SIG-M5 treated with dmso at 0.1 percent for 504 hours (cell line): ENCODE measurements at regions not wholly inside any gene's neighbourhood (a gene's known extent, or its start where the extent isn't known, plus 50 kb on each side); places are given as distances from the start of the nearest gene placed in this dataset.

ENCODE experiments used
- DNase-seq: peaks from one replicate; lab custom pipeline; 2025; ENCODE audit not compliant: unreplicated experiment; lab: John Stamatoyannopoulos, UW

DNA sequence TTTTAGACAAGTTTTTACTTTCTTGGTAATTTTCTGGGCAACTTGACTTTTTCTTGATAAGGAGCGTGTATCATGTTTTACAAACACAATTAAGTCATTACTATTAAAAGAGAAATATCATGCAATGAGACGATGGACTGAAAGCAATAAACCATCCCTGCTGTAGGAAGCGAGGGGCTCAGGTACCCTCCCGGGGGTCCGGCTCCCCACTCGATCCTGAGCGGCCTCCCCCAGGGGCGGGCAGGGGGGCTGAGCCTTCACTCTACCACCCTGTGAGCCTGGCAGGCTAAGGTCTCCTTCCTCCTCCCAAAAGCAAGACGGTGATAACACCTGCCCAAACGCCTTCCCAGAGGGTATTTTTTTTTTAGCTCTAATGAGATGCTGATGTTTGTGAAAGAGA is 51.8 kb upstream of the ADGRA1 start:
- no peak for DNase-seq

DNA sequence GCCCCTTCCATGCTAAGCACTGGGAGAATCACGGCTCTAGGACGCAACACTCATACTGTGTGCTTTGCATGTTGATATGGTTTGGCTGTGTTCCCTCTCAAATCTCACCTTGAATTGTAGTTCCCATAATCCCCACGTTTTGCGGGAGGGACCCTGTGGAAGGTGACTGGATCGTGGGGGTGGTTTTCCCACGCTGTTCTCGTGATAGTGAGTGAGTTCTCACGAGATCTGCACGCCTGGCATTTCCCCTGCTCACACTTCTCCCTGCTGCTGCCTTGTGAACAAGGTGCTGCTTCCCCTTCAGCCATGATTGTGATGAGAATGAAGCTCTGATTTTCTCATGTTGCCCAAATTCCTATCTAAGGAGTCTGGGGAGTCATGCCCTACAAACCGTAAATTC is 53.0 kb upstream of the ADGRA1 start:
- DNase-seq: no peak

DNA sequence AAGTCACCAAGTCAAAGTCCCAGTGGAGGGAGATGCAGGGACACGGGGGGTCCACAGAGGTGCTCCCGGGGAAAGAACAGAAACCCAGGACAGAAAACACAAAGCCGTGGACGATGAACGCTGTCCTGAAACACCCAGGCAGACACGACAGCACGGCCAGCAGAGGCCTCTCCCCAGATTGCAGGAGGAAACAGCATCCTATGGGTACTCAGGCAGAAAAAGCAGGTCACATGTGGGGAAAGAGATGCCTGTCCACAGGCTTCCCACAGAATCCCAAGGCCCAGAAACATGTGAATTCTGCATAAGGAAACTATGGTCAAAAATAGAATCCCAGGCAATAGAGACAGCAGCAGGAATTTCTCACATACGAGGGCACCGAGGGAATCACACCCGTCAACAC is 53.6 kb upstream of the ADGRA1 start:
- DNase-seq: no peak

DNA sequence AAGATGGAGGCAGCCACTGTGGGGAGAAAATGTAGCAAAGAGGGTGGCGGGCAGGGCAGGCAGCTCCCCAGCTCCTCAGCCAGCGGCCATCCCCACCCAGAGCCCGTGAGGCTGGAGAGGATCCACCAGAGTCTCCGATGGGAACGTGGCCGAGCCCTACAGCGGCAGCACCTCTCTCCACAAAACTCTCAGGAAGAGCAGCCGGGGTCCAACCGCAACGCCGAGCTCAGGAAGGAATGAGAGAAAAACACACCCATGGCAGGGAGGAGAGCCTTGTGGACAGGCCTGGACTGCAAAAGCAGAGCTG is 54.0 kb upstream of the ADGRA1 start:
- no peak for DNase-seq

DNA sequence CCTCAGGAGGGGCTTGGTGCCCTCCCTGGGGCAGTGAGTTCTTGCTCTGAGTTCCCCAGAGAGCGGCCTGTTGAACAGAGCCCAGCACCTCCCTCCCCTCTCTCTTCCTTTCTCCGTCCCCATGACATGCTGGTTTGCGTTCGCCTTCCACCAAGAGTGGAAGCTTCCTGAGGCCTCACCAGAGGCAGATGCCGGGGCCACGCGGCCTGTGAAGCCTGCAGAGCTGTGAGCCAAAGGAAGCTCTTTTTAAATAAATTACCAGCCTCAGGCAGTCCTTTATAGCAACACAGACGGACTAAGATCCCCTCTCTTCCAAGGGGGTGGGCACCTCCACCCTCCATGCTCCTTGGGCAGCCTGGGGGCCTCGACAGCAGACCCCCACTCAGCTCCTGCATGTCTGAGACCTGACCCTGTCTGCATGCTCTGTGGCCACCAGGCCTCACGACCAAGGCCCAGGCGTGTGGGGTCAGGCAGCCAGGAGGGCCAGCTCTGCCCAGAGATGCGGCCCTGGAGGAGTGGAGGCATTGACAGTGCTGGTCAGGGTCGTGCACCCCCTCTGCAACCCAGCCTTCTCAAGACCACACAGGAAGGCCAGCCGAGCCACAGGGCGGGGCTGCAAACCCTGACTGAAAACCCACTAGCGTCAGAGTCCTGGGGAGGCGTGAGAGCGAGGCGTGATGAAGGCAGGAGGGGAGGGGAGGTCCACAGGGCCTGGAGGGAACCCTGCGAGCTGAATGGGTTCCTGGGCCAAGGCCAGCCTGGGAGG is 54.6 kb upstream of the ADGRA1 start:
- no peak for DNase-seq

DNA sequence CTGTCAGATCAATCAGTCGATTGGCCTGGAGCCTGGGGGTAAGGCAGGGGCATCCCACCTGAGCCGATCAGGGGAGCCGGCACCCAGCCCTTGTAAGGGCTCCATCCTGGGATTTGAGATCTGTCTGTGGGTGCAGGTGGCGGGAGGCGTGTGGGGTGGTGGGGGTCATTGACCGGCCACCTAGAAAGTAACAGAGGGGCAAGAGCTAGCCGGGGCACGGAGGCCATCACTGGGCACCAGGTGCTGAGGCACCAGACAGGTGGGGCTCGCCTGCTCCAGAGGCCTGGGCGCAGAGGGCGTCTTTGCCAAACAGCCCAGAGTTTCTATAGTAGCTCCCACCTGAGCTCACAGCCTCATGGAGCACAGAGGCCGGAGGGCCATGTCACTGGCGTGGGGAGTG is 55.5 kb upstream of the ADGRA1 start:
- no peak for DNase-seq

DNA sequence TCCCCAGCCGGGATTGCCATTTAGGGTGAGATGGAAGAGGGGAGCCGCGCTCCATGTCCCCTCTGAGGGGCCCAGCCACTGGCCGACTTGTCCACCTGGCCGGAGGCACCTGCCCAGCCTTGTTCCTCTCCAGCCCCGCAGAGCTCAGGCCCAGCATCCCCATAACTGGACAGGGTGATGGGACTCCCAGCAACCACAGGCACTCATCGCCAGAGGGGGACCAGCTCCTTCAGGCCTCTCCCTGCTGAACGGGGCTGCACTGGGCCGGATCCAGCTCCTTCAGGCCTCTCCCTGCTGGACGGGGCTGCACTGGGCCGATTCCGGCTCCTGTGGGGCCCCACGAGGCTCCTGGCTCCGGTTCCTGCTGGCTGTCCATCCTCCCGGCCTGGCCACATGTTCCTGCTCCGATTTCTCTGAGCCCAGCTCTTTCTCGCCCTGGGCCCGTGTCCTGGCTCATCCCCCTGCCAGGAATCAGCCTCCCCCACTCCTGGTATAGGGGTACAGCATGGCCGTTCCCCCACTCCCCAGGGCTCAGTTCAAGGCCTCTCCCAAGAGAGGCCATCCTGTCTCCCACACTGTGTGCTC is 56.1 kb upstream of the ADGRA1 start:
- no peak for DNase-seq

DNA sequence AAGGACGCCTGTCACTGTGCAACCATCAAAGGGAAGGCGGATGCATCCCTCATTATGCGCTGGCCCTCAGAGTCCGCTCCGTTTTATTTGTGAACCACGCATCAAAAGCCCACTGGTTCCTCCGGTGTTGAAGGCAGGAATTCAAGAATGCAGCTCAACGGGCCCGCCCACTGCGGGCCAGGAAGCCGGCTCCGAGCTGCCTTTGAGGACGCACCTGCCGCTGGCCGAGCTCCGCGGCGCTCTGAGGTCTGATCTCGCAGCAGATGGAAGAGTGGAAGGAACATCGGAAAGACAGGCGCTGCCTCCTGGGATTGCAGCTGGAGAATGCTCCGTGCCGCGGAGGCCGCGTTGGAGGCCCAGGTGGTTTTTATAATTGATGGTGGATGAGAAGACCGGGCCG is 56.9 kb upstream of the ADGRA1 start:
- DNase-seq: no peak

DNA sequence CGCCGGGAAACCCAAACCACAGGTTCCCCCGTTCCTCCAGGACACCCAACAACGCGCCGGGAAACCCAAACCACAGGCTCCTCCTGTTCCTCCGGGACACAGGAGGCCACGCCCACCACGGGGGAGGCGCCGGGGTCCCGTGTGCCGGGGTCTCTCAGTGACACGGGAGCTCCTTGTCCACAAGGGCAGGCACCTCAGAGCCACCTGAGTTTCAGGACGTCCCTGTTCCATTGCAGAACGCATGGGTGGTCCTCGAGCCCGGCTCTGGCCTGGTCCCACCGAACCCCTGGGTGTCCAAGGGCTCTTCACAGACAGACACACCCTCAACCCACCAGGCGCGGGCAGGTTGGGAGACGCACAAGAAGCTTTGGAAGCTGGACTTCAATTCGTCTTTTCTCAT is 57.6 kb upstream of the ADGRA1 start:
- no peak for DNase-seq

DNA sequence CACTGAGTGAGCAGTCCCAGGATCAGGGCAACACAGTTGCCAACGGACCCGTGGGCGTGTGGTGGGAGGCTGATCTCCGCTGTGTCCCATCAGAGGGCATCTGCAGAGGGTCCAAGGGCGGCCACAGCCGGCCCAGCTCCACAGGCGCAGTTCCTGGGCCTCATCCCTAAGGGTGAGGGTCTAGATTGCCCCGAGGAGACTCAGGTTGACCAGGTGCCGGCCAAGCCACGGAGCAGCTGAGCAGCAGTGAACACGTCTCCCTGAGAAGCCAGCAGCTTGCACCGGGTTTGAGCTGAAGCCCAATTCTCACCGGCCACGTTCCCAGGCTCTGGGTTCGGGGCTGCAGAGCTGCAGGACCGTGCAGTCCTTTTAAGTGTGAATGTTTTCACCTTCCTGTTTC is 58.8 kb upstream of the ADGRA1 start:
- no peak for DNase-seq

DNA sequence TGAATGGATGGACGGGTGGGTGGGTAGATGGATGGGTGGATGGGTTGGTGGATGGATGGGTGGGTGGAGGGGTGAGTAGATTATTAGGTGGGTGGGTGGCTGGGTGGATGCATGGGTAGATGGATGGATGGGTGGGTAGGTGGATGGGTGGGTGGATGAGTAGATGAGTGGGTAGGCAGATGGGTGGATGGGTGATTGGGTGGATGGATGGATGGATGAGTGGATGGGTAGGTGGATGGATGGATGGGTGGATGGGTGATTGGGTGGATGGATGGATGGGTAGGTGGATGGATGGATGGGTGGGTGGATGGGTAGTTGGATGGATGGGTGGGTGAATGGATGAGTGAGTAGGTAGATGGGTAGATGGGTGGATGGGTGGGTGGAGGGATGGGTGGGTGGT is 59.6 kb upstream of the ADGRA1 start:
- DNase-seq: no peak

DNA sequence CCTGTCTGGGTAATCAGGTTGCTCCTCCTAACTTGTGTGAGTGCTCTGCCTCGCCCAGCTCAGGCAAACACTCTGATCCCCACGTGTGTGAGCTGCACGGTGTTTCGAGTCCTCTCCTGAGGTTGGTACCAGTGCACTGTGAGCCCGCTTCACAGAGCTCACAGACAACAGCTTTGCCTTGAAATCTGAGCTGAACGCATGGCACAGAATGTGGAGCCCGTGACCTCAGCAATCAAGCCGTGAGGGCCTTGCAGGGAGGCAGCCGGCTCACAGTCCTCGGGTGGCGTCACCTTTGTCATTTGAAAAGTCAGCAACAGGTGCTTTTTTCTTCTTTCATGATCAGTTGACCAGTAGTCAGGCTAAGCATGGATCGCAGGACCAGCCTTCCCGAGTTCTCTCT is 60.2 kb upstream of the ADGRA1 start:
- no peak for DNase-seq

DNA sequence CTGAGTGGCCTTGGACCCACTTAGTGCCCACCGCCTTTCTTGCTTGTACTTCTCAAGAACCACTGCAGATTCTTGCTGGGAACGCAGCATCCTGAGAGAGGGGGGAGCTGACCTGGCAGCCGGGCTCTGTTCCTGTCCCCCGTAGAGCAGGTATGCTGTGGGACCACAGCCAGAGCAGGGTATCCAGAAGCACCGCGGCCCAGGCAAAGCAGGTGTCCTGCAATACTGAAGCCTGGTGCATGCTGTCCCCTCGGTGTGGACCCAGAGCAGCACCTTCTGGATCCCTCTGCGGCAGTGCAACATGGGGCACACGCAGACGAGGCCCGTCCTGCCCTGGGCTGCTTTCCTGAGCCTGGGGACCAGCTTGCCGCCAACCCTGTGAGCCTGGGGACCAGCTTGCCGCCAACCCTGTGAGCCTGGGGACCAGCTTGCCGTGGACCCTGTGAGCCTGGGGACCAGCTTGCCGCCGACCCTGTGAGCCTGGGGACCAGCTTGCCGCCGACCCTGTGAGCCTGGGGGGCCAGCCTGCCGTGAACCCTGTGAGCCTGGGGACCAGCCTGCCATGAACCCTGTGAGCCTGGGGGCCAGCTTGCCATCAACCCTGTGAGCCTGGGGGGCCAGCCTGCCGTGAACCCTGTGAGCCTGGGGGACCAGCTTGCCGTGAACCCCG is 60.9 kb upstream of the ADGRA1 start:
- DNase-seq: no peak

DNA sequence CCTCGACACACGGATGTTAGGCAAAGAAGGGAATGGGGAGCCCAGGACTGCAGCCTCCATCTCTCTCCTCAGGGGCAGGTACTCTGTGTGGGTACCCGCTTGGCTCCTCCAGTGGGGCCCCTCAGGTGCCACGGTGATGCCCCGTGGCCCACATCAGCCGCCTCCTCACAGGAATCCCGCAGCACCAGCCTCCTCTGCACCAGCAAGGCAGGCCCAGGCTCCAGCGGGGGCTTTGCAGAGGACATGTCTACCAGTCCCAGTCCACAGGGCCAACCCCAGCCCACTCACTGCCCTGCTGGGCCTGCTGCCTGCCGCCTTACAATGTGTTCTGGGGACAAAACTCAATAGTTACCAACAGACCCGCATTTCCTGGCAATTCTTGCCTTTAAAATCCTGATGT is 61.6 kb upstream of the ADGRA1 start:
- DNase-seq: no peak

DNA sequence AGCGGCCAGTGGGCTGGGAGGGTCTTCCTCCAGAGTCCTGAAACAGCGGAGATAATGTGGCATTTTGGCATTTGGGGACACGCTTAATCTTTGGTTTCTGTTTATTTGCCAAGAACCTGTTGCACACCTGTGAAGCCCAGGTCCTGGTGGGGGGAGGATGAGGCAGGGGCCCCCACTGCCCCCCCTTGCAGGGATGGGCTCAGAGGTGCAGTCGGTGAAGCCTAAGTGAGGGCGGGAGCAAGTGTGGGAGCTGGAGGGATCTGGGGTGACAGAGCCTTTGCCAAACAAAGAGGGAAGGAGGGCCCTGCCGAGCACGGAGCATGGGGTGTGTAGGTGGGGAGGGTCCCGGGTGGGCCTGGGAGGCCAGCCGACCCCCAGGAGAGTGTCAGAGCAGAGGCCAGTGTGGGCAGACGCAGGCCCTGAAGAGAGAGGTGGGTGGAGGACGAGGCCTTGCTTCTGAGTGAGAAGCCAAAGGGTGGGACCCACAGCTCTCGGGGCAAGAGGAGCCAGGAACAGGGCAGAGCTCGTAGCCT is 62.1 kb upstream of the ADGRA1 start:
- no peak for DNase-seq

DNA sequence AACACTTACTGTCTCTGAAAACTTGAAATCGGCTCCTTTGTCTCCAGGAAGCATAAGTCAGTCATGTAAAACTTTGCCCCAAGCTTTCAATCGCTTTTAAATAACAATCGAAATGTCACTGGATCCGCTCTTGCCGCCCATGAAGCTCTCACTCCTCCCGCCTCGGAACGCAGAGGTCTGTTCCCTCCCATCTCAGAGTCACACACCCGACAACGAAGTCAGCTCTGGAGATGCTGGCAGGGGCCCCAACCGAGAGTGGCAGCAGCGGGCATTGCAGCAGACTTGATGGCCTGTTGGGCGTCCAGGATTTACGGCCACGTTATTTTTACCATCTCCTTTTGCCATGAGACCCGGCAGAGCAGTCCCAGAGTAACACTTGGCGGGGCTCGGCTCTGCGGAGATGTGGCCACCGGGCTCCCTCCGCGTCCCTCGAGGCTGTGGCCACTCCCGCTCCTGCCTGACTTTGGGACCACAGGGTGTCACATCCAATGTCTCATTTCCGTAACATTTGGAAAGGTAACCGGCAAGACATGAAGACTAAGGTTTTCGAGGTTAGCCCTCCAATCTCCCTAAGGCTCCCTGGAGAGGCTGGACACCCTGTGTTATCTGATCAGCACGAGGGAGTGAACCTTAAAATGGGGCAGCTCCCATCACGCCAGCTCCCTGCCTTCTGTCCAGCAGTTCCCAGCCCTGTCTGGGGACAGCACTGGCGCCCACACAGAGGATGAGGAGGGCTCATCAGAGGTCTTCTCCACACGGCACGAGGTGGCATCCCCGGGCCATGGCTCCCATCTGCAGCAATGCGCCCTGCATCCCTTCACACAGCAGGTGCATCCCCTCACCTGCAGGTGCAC is 62.8 kb upstream of the ADGRA1 start:
- DNase-seq: no peak

DNA sequence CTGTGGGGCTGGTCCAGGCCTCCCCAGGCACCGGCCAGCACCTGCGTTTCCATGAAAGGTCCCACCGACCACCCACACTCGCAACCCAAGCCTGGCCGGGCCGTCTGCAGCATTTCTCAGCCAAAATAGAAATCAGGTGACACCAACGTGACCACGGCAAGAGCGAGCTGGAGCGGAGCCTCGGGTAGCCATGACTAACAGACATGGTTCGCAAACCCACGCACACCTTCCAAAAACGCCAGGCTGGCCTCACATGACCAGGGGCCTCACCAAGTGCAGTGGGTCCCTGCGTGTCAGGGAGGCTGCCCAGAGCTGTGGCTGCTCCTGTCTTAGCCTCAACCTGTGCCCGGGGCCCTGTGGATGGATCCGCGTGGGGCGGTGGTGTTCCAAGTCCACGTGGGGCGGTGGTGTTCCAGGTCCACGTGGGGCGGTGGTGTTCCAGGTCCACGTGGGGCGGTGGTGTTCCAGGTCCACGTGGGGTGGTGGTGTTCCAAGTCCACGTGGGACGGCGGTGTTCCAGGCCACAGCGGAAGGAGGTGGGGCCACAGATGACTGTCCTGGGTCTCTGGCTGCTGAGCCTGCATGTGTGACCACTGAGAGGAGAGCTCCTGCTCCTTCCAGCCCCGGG is 64.4 kb upstream of the ADGRA1 start:
- DNase-seq: no peak

DNA sequence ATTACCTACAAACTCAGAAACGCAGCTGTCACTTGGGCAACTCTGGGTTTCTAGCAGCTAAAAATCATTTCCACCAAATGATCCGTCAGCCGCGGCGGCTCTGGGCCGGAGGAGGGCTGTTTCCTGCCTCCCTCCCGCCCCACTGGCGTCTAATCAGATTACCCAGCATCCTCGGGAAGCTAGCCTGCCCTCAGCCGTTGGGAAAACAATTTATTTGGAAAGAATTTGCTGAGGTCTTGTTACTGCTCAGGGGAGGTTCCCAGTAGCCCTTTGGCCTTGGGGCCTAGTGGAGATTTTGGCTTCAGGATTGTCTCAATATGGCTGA is 65.0 kb upstream of the ADGRA1 start:
- DNase-seq: no peak

DNA sequence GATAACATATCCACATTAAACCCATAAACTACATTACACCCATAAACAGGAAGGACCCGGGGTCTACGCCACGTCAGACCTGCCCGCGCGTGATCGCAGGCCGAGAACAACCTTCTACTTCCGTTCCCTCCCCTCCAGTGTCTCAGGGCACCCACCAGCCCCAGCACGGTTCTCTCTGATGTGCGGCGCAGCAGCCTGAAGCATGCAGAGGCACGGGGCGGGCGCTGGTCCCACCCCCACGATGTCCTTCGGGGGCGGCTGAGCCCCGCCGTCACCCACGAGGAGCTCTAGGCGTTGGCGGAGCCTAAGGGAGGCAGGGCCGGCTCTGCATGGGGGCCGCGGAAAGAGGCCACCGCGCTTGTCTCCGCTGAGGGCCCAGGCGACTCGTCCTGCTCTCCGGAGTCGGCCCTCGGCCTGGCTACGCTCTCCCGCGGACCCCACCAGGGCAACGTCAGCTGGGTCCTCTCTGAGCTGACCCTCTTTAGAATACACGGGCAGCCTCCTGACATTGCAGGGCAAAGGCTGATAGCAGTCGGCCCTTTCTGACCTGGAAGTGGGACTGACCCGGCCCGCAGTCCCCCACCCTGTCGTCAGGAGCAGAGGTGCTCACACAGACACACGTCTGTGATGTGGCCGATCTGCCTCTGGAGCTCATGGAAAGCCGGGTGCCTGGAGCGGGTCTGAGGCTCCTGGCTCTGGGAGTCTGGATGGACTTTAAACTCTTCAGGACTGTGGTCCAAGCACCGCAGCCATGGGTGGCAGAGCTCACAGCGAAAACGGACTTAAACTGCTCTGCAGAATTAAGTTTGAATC is 65.6 kb upstream of the ADGRA1 start:
- DNase-seq: no peak
